ENCODE measurements at regions not wholly inside any gene's neighbourhood (a gene's known extent, or its start where the extent isn't known, plus 50 kb on each side); places are given as distances from the start of the nearest gene placed in this dataset.

GRCh38 chr5:137808503-137809135 is 54.5 kb upstream of the HNRNPA0 start:
- TF ChIP-seq CTCF (IDR thresholded peaks at IDR 0.05) (no peak), POLR2A (IDR thresholded peaks at IDR 0.05; ENCODE audit: low read depth) (no peak), EP300 (IDR thresholded peaks at IDR 0.05) (no peak), POLR2AphosphoS5 (IDR thresholded peaks at IDR 0.05) (no peak)

Measured in esophagus muscularis mucosa (tissue), 4 donors.